ENCODE measurements at regions not wholly inside any gene's neighbourhood (a gene's known extent, or its start where the extent isn't known, plus 50 kb on each side); places are given as distances from the start of the nearest gene placed in this dataset.
"Not testable (repeated sequence)": the region's sequence is repeated elsewhere in the genome, so short reads cannot be mapped to it uniquely, and the experiment has no call there.

- POLR2A ChIA-PET: interaction anchor here (0.9 to 1.2 kb wide), 5 partner anchors 14 to 644 kb away, joined by 3 read pairs; partner anchors contain the start of gene RIMKLB
- Histone ChIP-seq H3K4me3 (ENCODE audit: low read length) (no peak overlapping the region), H3K27me3 (ENCODE audit: control insufficient read depth in 1 of 2, insufficient read depth in 2 of 2, low read length in 2 of 2) (no peaks in the 10 kb centered on the region), H3K27ac (ENCODE audit: low read depth in 1 of 2, low read length in 2 of 2) (no peak overlapping the region), H3K36me3 (ENCODE audit: insufficient read depth, low read length) (no peaks in the 10 kb centered on the region), H3K9me3 (ENCODE audit: control insufficient read depth in 1 of 2, insufficient read depth in 1 of 2, low read length in 2 of 2) (peaks cover 0 to 5% of the 10 kb centered on the region in 2 experiments), H3K4me1 (ENCODE audit: insufficient read depth, low read length) (peaks cover 7% of the 10 kb centered on the region)
- Mint-ChIP-seq H3K4me3 (peak overlapping the region; percentile 30), H3K9me3 (peaks cover 4% of the 10 kb centered on the region), H3K27ac (peak overlapping the region; percentile 70), H3K36me3 (ENCODE audit: low read depth) (peaks cover 3% of the 10 kb centered on the region), H3K4me1 (ENCODE audit: low read depth) (peaks cover 50% of the 10 kb centered on the region), H3K27me3 (no peaks in the 10 kb centered on the region)
- CTCF ChIA-PET: interaction anchor here (2.3 kb wide), 1 partner anchor 9 kb away, joined by 13 read pairs; no protein-coding TSS in a partner anchor
- intact Hi-C loops (cut with DNase I, micrococcal nuclease): no loop called here
- TF ChIP-seq CTCF (IDR thresholded peaks at IDR 0.05): no peak
- ATAC-seq (ENCODE audit: poor library complexity) (peak; percentile 70), DNase-seq (peak in 2 of 14 experiments; percentile 24 to 61)
These were observed 133.0 kb upstream of the PZP start for GRCh38 chr12:9341260-9341585.

DNA sequence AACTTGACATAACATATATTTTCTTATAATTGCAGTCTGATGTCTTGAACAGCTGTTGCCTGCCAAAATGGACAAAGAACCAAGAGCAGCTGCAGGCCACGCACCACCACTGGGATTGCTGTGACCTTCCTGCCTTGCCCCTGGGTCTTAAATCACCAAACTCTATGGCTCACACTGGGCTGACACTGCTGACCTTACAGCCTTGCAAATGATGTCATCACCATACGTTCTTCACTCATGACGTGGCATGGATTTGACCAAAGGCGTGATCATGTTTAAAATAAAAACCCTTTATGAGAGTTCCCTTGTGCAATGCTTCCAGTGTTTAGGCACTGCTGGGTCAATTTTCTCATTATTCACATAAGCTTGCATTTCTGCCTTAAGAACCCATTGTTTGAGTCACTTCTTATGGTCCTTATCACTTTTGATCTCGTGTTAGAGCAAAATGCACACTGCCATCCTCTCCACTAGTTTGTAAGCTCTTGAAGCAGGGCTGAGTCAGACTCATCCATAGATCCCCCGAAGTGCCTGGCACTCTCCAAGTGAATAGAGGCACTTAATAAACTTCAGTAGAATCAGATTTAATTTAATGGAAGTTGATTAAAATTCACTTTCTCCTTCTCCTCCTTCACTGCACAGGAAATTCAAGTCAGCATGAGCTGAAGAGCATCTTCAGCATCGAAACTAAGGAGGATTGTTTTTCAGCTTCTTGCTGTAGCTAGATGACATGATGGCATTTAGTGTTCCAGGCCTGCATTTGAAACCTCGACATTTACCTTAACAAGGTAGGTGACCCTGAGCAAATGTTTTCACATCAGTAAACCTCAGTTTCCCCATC lies 132.4 kb upstream of the PZP start:
- Mint-ChIP-seq H3K4me3 (no peak overlapping the region), H3K27ac (peak overlapping the region; percentile 70), H3K27me3 (no peaks in the 10 kb centered on the region), H3K9me3 (peaks cover 5% of the 10 kb centered on the region), H3K4me1 (ENCODE audit: low read depth) (peaks cover 44% of the 10 kb centered on the region), H3K36me3 (ENCODE audit: low read depth) (peaks cover 4% of the 10 kb centered on the region)
- Histone ChIP-seq H3K4me1 (ENCODE audit: insufficient read depth, low read length) (peaks cover 7% of the 10 kb centered on the region), H3K27me3 (ENCODE audit: control insufficient read depth in 1 of 2, insufficient read depth in 2 of 2, low read length in 2 of 2) (no peaks in the 10 kb centered on the region), H3K27ac (ENCODE audit: low read depth in 1 of 2, low read length in 2 of 2) (no peak overlapping the region), H3K36me3 (ENCODE audit: insufficient read depth, low read length) (no peaks in the 10 kb centered on the region), H3K9me3 (ENCODE audit: control insufficient read depth in 1 of 2, insufficient read depth in 1 of 2, low read length in 2 of 2) (peaks cover 0 to 11% of the 10 kb centered on the region in 2 experiments), H3K4me3 (ENCODE audit: low read length) (no peak overlapping the region)
- CTCF ChIA-PET: interaction anchor here (0.5 to 2.3 kb wide), 2 partner anchors 9 to 1309 kb away, joined by 3 to 13 read pairs; no protein-coding TSS in a partner anchor
- intact Hi-C loops (cut with DNase I, micrococcal nuclease): no loop called here
- no peak for TF ChIP-seq CTCF (IDR thresholded peaks at IDR 0.05)
- DNase-seq (no peak), ATAC-seq (ENCODE audit: poor library complexity) (peak; percentile 32)
- POLR2A ChIA-PET: interaction anchor here (0.9 to 1.2 kb wide), 5 partner anchors 13 to 643 kb away, joined by 3 read pairs; partner anchors contain the start of gene RIMKLB

DNA sequence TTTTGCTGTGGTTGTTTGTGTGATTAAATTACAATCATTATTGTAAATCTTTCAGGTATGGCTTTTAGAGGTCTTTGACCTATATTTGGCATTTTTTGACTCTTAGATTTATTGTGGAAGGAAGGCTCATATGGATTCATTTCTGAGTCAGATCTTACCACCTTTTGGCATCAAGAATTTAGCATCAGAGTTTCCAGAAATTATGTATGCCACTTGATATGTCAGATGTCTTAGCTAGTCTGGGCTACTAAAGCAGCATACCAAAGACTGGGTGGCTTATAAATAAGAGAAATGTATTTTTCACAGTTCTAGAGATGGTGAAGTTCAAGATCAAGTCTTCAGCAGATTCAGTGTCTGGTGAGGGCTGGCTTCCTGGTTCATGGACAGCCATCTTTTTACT lies 129.5 kb upstream of the PZP start:
- CTCF ChIA-PET: no interaction called here
- H3K27ac ChIP-seq (ENCODE audit: low read depth in 1 of 2, low read length in 2 of 2): no peak overlapping the region
- Mint-ChIP-seq H3K36me3 (ENCODE audit: low read depth) (peaks cover 4% of the 10 kb centered on the region), H3K4me1 (ENCODE audit: low read depth) (peaks cover 20% of the 10 kb centered on the region), H3K27me3 (no peaks in the 10 kb centered on the region), H3K27ac (no peak overlapping the region), H3K4me3 (no peak overlapping the region), H3K9me3 (peaks cover 5% of the 10 kb centered on the region)
- peaks cover 7% of the 10 kb centered on the region for H3K4me1 ChIP-seq (ENCODE audit: insufficient read depth, low read length)
- POLR2A ChIA-PET: interaction anchor here (0.7 kb wide), 1 partner anchor 111 kb away, joined by 3 read pairs; no protein-coding TSS in a partner anchor
- no peak for TF ChIP-seq CTCF (IDR thresholded peaks at IDR 0.05)
- no peak for DNase-seq
- no peaks in the 10 kb centered on the region for H3K27me3 ChIP-seq (ENCODE audit: control insufficient read depth in 1 of 2, insufficient read depth in 2 of 2, low read length in 2 of 2)
- no peak overlapping the region for H3K4me3 ChIP-seq (ENCODE audit: low read length)
- peaks cover 0 to 15% of the 10 kb centered on the region in 2 experiments for H3K9me3 ChIP-seq (ENCODE audit: control insufficient read depth in 1 of 2, insufficient read depth in 1 of 2, low read length in 2 of 2)
- no peak for ATAC-seq (ENCODE audit: poor library complexity)
- no peaks in the 10 kb centered on the region for H3K36me3 ChIP-seq (ENCODE audit: insufficient read depth, low read length)
- intact Hi-C loops (cut with DNase I, micrococcal nuclease): loop anchor here in 1 of 2 experiments (10.0 kb wide), 1 partner anchor 797 kb away; the partner anchor contains the start of gene CLEC7A

DNA sequence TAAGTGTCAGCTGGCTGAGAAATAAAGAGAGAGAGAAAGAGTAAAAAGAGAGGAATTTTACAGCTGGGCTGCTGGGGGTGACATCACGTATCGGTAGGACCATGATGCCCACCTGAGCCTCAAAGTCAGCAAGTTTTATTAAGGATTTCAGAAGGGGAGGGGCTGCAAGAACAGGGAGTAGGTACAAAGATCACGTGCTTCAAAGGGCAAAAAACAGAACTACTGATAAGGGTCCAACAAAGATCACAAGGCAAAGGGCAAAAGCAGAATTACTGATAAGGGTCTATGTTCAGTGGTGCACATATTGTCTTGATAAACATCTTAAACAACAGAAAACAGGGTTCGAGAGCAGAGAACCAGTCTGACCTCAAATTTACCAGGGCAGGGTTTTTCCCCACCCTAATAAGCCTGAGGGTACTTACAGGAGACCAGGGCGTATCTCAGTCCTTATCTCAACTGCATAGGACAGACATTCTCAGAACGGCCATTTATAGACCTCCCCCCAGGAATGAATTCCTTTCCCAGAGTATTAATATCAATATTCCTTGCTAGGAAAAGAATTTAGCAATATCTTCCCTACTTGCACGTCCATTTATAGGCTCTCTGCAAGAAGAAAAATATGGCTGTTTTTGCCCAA lies 128.3 kb upstream of the PZP start:
- H3K36me3 ChIP-seq (ENCODE audit: insufficient read depth, low read length); H3K27ac Mint-ChIP-seq; ATAC-seq (ENCODE audit: poor library complexity); H3K27me3 Mint-ChIP-seq; H3K4me3 Mint-ChIP-seq; H3K9me3 Mint-ChIP-seq; POLR2A ChIA-PET; H3K27me3 ChIP-seq (ENCODE audit: control insufficient read depth in 1 of 2, insufficient read depth in 2 of 2, low read length in 2 of 2); H3K4me1 ChIP-seq (ENCODE audit: insufficient read depth, low read length); CTCF ChIA-PET; H3K27ac ChIP-seq (ENCODE audit: low read depth in 1 of 2, low read length in 2 of 2); DNase-seq; H3K4me3 ChIP-seq (ENCODE audit: low read length); H3K36me3 Mint-ChIP-seq (ENCODE audit: low read depth): not testable (repeated sequence)
- intact Hi-C loops (cut with DNase I, micrococcal nuclease): loop anchor here in 1 of 2 experiments (10.0 kb wide), 1 partner anchor 798 kb away; the partner anchor contains the start of gene CLEC7A
- peaks cover 11% of the 10 kb centered on the region for H3K4me1 Mint-ChIP-seq (ENCODE audit: low read depth)
- H3K9me3 ChIP-seq (ENCODE audit: control insufficient read depth in 1 of 2, insufficient read depth in 1 of 2, low read length in 2 of 2): peaks cover 0 to 15% of the 10 kb centered on the region in 2 experiments

All from CD4-positive, alpha-beta T cell (primary cell).